ENCODE measurements at regions not wholly inside any gene's neighbourhood (a gene's known extent, or its start where the extent isn't known, plus 50 kb on each side); places are given as distances from the start of the nearest gene placed in this dataset.

DNA sequence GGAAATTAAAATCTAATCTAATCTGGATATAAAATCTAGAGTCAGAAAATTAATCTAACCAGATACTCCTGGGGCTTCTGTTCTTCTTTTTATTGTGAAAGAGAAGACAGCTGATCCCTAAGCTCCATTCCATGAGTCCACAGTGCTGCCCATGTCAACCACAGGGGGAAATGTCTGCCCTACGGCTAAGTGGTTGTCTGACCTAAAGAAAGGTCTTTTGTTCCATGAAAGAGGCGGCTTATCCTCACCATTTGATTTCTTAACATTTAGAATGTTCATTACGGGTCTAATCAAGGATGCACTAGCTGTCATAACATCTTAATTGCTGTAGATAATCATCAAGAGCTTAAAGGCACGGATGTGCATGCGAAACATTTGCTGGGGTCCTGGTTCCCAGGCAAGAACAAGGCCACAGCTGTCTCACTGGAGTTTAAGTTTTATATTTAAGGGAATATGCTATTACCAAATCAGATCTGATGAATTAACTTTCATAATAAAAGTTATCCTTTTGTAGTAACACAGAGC, 162.6 kb downstream of the PAX3 start:
- intact Hi-C loops (cut with micrococcal nuclease) (no loop called here), in situ Hi-C loops (cut with MboI) (no loop called here)
- no peak for FAIRE-seq
- Histone ChIP-seq H3K4me2 (ENCODE audit: insufficient read depth, low read length) (no peak overlapping the region), H3K9me3 (replicated peaks; ENCODE audit: control insufficient read depth, insufficient read depth, low read depth, low read length) (no peaks in the 10 kb centered on the region), H3K36me3 (ENCODE audit: control insufficient read depth, insufficient read depth, low read length) (no peaks in the 10 kb centered on the region), H3K79me2 (ENCODE audit: control insufficient read depth, insufficient read depth, low read length) (no peaks in the 10 kb centered on the region), H3K27ac (ENCODE audit: extremely low read depth, low read depth, low read length) (no peak overlapping the region), H4K20me1 (replicated peaks; ENCODE audit: control insufficient read depth, insufficient read depth, low read length) (no peaks in the 10 kb centered on the region), H3K9ac (ENCODE audit: insufficient read depth in 1 of 2, low read depth in 2 of 2, low read length in 2 of 2) (no peak overlapping the region), H3K9me1 (ENCODE audit: control insufficient read depth, insufficient read depth, low read length) (no peaks in the 10 kb centered on the region), H3K4me3 (no peak overlapping the region), H2AFZ (ENCODE audit: low read depth, low read length) (no peak overlapping the region), H3K4me1 (replicated peaks in 1 of 2; ENCODE audit: control insufficient read depth in 2 of 2, insufficient read depth in 2 of 2, low read length in 2 of 2) (no peaks in the 10 kb centered on the region), H3K27me3 (ENCODE audit: control insufficient read depth in 2 of 2, insufficient read depth in 2 of 2, low read length in 2 of 2) (no peaks in the 10 kb centered on the region)
- no peak for DNase-seq (ENCODE audit: extremely low read depth in 1 of 4, low spot score in 3 of 4)
- no peak for ATAC-seq
- 0% methylated on average over 4 of the region's 5 CpGs for WGBS (ENCODE audit: insufficient coverage, low coverage, missing lambda C conversion rate)
- no TSS peak for BruUV-seq (replicated peaks)
- ChIA-PET POLR2A (no interaction called here), CTCF (ENCODE audit: low intra/inter-chr PET ratio) (no interaction called here)
- no peak for TF ChIP-seq CCNT2 (IDR thresholded peaks at IDR 0.05; ENCODE audit: borderline replicate concordance, extremely low read depth, insufficient read length, low read depth, low read length)
- no peak for TF ChIP-seq CBX3 (IDR thresholded peaks at IDR 0.05; ENCODE audit: borderline replicate concordance in 1 of 2, low read length in 2 of 2)
- TF ChIP-seq, protein P1, sequence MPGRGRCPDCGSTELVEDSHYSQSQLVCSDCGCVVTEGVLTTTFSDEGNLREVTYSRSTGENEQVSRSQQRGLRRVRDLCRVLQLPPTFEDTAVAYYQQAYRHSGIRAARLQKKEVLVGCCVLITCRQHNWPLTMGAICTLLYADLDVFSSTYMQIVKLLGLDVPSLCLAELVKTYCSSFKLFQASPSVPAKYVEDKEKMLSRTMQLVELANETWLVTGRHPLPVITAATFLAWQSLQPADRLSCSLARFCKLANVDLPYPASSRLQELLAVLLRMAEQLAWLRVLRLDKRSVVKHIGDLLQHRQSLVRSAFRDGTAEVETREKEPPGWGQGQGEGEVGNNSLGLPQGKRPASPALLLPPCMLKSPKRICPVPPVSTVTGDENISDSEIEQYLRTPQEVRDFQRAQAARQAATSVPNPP (IDR thresholded peaks at IDR 0.05; ENCODE audit: borderline replicate concordance, insufficient read depth, insufficient read length): no peak
- no peak for TF ChIP-seq ZNF445 (CRISPR knock-in tag; IDR thresholded peaks at IDR 0.05; ENCODE audit: low read depth)
- TF ChIP-seq, protein P2, sequence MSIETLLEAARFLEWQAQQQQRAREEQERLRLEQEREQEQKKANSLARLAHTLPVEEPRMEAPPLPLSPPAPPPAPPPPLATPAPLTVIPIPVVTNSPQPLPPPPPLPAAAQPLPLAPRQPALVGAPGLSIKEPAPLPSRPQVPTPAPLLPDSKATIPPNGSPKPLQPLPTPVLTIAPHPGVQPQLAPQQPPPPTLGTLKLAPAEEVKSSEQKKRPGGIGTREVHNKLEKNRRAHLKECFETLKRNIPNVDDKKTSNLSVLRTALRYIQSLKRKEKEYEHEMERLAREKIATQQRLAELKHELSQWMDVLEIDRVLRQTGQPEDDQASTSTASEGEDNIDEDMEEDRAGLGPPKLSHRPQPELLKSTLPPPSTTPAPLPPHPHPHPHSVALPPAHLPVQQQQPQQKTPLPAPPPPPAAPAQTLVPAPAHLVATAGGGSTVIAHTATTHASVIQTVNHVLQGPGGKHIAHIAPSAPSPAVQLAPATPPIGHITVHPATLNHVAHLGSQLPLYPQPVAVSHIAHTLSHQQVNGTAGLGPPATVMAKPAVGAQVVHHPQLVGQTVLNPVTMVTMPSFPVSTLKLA (conservative IDR thresholded peaks at IDR 0.05): no peak
- TF ChIP-seq, protein P3, sequence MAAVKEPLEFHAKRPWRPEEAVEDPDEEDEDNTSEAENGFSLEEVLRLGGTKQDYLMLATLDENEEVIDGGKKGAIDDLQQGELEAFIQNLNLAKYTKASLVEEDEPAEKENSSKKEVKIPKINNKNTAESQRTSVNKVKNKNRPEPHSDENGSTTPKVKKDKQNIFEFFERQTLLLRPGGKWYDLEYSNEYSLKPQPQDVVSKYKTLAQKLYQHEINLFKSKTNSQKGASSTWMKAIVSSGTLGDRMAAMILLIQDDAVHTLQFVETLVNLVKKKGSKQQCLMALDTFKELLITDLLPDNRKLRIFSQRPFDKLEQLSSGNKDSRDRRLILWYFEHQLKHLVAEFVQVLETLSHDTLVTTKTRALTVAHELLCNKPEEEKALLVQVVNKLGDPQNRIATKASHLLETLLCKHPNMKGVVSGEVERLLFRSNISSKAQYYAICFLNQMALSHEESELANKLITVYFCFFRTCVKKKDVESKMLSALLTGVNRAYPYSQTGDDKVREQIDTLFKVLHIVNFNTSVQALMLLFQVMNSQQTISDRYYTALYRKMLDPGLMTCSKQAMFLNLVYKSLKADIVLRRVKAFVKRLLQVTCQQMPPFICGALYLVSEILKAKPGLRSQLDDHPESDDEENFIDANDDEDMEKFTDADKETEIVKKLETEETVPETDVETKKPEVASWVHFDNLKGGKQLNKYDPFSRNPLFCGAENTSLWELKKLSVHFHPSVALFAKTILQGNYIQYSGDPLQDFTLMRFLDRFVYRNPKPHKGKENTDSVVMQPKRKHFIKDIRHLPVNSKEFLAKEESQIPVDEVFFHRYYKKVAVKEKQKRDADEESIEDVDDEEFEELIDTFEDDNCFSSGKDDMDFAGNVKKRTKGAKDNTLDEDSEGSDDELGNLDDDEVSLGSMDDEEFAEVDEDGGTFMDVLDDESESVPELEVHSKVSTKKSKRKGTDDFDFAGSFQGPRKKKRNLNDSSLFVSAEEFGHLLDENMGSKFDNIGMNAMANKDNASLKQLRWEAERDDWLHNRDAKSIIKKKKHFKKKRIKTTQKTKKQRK (IDR thresholded peaks at IDR 0.05; ENCODE audit: borderline replicate concordance, low read depth, low read length): no peak
- TF ChIP-seq, protein P4, sequence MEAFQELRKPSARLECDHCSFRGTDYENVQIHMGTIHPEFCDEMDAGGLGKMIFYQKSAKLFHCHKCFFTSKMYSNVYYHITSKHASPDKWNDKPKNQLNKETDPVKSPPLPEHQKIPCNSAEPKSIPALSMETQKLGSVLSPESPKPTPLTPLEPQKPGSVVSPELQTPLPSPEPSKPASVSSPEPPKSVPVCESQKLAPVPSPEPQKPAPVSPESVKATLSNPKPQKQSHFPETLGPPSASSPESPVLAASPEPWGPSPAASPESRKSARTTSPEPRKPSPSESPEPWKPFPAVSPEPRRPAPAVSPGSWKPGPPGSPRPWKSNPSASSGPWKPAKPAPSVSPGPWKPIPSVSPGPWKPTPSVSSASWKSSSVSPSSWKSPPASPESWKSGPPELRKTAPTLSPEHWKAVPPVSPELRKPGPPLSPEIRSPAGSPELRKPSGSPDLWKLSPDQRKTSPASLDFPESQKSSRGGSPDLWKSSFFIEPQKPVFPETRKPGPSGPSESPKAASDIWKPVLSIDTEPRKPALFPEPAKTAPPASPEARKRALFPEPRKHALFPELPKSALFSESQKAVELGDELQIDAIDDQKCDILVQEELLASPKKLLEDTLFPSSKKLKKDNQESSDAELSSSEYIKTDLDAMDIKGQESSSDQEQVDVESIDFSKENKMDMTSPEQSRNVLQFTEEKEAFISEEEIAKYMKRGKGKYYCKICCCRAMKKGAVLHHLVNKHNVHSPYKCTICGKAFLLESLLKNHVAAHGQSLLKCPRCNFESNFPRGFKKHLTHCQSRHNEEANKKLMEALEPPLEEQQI (IDR thresholded peaks at IDR 0.05): no peak
- no peak for TF ChIP-seq E2F8 (IDR thresholded peaks at IDR 0.05; ENCODE audit: low read depth, partially characterized antibody)

Measured in K562 (cell line).